ENCODE measurements at regions not wholly inside any gene's neighbourhood (a gene's known extent, or its start where the extent isn't known, plus 50 kb on each side); places are given as distances from the start of the nearest gene placed in this dataset.

- H3K27ac ChIP-seq: no peak overlapping the region
- TF ChIP-seq CTCF (conservative IDR thresholded peaks at IDR 0.05): no peak
- no peak for TF ChIP-seq ZFX (IDR thresholded peaks at IDR 0.05)
These were observed 748.2 kb upstream of the SLITRK1 start for GRCh38 chr13:84630476-84630875.

GRCh38 chr13:84616864-84617263 is 734.6 kb upstream of the SLITRK1 start:
- no peak overlapping the region for H3K27ac ChIP-seq
- TF ChIP-seq ZFX (IDR thresholded peaks at IDR 0.05) (no peak), CTCF (conservative IDR thresholded peaks at IDR 0.05) (no peak)

GRCh38 chr13:84609716-84610115 is 727.4 kb upstream of the SLITRK1 start:
- no peak overlapping the region for H3K27ac ChIP-seq
- TF ChIP-seq CTCF (conservative IDR thresholded peaks at IDR 0.05) (no peak), ZFX (IDR thresholded peaks at IDR 0.05) (no peak)

- H3K27ac ChIP-seq: no peak overlapping the region
- no peak for TF ChIP-seq ZFX (IDR thresholded peaks at IDR 0.05)
- no peak for TF ChIP-seq CTCF (conservative IDR thresholded peaks at IDR 0.05)
These were observed 725.2 kb upstream of the SLITRK1 start for GRCh38 chr13:84607261-84608013.

- TF ChIP-seq CTCF (conservative IDR thresholded peaks at IDR 0.05) (no peak), ZFX (IDR thresholded peaks at IDR 0.05) (no peak)
- no peak overlapping the region for H3K27ac ChIP-seq
These were observed 724.3 kb upstream of the SLITRK1 start for GRCh38 chr13:84606616-84607015.

GRCh38 chr13:84605927-84606326 is 723.7 kb upstream of the SLITRK1 start:
- no peak overlapping the region for H3K27ac ChIP-seq
- no peak for TF ChIP-seq CTCF (conservative IDR thresholded peaks at IDR 0.05)
- TF ChIP-seq ZFX (IDR thresholded peaks at IDR 0.05): no peak

- H3K27ac ChIP-seq: no peak overlapping the region
- TF ChIP-seq CTCF (conservative IDR thresholded peaks at IDR 0.05): no peak
These were observed 709.2 kb upstream of the SLITRK1 start for GRCh38 chr13:84591444-84591843.
